Panc1 (cell line): ENCODE measurements at regions not wholly inside any gene's neighbourhood (a gene's known extent, or its start where the extent isn't known, plus 50 kb on each side); places are given as distances from the start of the nearest gene placed in this dataset.

Source experiments
- ATAC-seq: fragments of 200-7000 bp; cut with Tn5 transposase; 2 replicates; pipeline ENCODE4 v1.9.1; 2020; ENCODE audit warnings: mild to moderate bottlenecking, moderate library complexity
- BruUV-seq: library from RNA; stranded (reverse); fragments of 400-500 nt; replicated peaks from 2 replicates; lab custom pipeline; 2021; lab: Mats Ljungman, UMichigan
- CTCF ChIA-PET: fragments of 300-600 bp; sonication (Branson Sonifier 250); formaldehyde crosslinking; loops from one replicate; lab custom pipeline; 2022; ENCODE audit warnings: antibody characterized with exemption; lab: Charles Lee
- POLR2A ChIA-PET: fragments of 300-600 bp; sonication (Branson Sonifier 250); formaldehyde crosslinking; loops from one replicate; lab custom pipeline; 2022; ENCODE audit warnings: antibody characterized with exemption; lab: Charles Lee
- DNase-seq: peaks from one replicate; pipeline ENCODE4 v3.0.0-alpha.2; 2010; ENCODE audit warnings: low read depth, low spot score
- H3K27ac ChIP-seq: 2 replicates; pipeline ENCODE4 v1.5.1; 2011; ENCODE audit warnings: mild to moderate bottlenecking, low read length, inconsistent platforms
- H3K27me3 ChIP-seq: fragments of 200-500 bp; sonication (Bioruptor generic); 2 replicates; pipeline ENCODE4 v1.6.0; 2014; ENCODE audit warnings: low read length, inconsistent platforms; ENCODE audit not compliant: control insufficient read depth, insufficient read depth
- H3K36me3 ChIP-seq: fragments of 200-500 bp; sonication (Bioruptor generic); 2 replicates; pipeline ENCODE4 v1.5.1; 2014; ENCODE audit warnings: inconsistent platforms, mild to moderate bottlenecking, low read length, moderate library complexity; ENCODE audit not compliant: control insufficient read depth, insufficient read depth
- H3K4me1 ChIP-seq: 2 replicates; pipeline ENCODE4 v1.5.1; 2011; ENCODE audit warnings: inconsistent platforms, mild to moderate bottlenecking, low read length, moderate library complexity; ENCODE audit not compliant: control insufficient read depth, insufficient read depth
- H3K4me3 ChIP-seq, 2 experiments: 2 replicates each; pipeline ENCODE4 v1.5.1; 2011 to 2012; ENCODE audit warnings: low read depth in 2 of 2, low read length in 2 of 2, mild to moderate bottlenecking in 2 of 2, inconsistent platforms in 1 of 2, moderate library complexity in 1 of 2
- H3K9me3 ChIP-seq: fragments of 200-500 bp; sonication (Bioruptor generic); 2 replicates; pipeline ENCODE4 v1.5.1; 2014; ENCODE audit warnings: low read depth, mild to moderate bottlenecking, inconsistent platforms, low read length, moderate library complexity; ENCODE audit not compliant: control insufficient read depth, insufficient read depth
- POLR2AphosphoS5 ChIP-seq: IDR thresholded peaks from 2 replicates; pipeline ENCODE4 v1.6.1; 2012; ENCODE audit warnings: mild to moderate bottlenecking, low read depth, low read length, moderate library complexity
- SIN3A ChIP-seq: IDR thresholded peaks from 2 replicates; pipeline ENCODE4 v1.6.1; 2012; ENCODE audit warnings: low read depth, mild to moderate bottlenecking, low read length, moderate library complexity, borderline replicate concordance; ENCODE audit not compliant: insufficient read depth
- TCF7L2 ChIP-seq: IDR thresholded peaks from 2 replicates; pipeline ENCODE4 v1.6.1; 2011; ENCODE audit warnings: mild to moderate bottlenecking, low read depth, low read length, inconsistent platforms
- in situ Hi-C: cut with HindIII; loops from 2 replicates; pipeline ENCODE4 v1.10.0; 2016; ENCODE audit warnings: low sequenced_read_pairs, low pct_unique_long_range_greater_than_20kb
- intact Hi-C: fragments of 100-400 bp; cut with micrococcal nuclease; formaldehyde crosslinking; loops from one replicate; pipeline ENCODE4 v1.10.0; 2022; ENCODE audit not compliant: unreplicated experiment
- TF ChIP-seq, protein P1 (sequence below), 2 experiments: IDR thresholded peaks; 2 replicates each; pipeline ENCODE4 v1.6.1; 2011 to 2012; ENCODE audit warnings: low read depth in 2 of 2, control low read depth in 1 of 2, low read length in 1 of 2, mild to moderate bottlenecking in 1 of 2, moderate library complexity in 1 of 2; ENCODE audit not compliant: insufficient read depth in 1 of 2
- TF ChIP-seq, protein P2 (sequence below): fragments of 450-650 bp; IDR thresholded peaks from 2 replicates; pipeline ENCODE4 v1.5.1; 2017; ENCODE audit warnings: mild to moderate bottlenecking

DNA sequence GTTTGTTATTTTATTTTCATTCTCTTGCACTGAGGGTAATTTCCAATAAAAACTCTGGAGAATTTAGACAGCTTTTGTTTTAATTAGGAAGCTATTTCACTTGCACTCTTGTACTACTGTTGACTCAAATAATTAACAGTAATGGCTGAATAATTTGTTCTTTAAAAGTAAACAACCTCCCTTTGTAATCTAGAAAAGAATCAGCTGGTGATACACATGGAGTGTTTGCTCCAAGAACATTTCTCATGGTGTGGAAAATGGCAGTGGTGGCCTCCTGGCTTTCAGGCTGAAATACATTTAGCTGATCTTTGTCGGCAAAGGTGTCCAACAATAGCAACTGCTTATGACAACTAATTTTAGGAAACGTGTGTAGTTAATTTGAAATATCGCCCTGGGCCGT is 129.4 kb downstream of the C9orf152 start:
- Histone ChIP-seq H3K36me3 (no peaks in the 10 kb centered on the region), H3K27ac (no peak overlapping the region), H3K9me3 (no peaks in the 10 kb centered on the region), H3K4me3 (no peak overlapping the region), H3K27me3 (no peaks in the 10 kb centered on the region), H3K4me1 (no peaks in the 10 kb centered on the region)
- BruUV-seq = no TSS peak
- ChIA-PET POLR2A (no interaction called here), CTCF (no interaction called here)
- no peak for ATAC-seq
- in situ Hi-C loops (no loop called here), intact Hi-C loops (no loop called here)
- TF ChIP-seq, protein P1, sequence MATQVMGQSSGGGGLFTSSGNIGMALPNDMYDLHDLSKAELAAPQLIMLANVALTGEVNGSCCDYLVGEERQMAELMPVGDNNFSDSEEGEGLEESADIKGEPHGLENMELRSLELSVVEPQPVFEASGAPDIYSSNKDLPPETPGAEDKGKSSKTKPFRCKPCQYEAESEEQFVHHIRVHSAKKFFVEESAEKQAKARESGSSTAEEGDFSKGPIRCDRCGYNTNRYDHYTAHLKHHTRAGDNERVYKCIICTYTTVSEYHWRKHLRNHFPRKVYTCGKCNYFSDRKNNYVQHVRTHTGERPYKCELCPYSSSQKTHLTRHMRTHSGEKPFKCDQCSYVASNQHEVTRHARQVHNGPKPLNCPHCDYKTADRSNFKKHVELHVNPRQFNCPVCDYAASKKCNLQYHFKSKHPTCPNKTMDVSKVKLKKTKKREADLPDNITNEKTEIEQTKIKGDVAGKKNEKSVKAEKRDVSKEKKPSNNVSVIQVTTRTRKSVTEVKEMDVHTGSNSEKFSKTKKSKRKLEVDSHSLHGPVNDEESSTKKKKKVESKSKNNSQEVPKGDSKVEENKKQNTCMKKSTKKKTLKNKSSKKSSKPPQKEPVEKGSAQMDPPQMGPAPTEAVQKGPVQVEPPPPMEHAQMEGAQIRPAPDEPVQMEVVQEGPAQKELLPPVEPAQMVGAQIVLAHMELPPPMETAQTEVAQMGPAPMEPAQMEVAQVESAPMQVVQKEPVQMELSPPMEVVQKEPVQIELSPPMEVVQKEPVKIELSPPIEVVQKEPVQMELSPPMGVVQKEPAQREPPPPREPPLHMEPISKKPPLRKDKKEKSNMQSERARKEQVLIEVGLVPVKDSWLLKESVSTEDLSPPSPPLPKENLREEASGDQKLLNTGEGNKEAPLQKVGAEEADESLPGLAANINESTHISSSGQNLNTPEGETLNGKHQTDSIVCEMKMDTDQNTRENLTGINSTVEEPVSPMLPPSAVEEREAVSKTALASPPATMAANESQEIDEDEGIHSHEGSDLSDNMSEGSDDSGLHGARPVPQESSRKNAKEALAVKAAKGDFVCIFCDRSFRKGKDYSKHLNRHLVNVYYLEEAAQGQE (IDR thresholded peaks at IDR 0.05; ENCODE audit: insufficient read depth in 1 of 2, low read depth in 2 of 2, low read length in 1 of 2) = no peak
- TF ChIP-seq TCF7L2 (no peak), SIN3A (no peak), POLR2AphosphoS5 (no peak)
- TF ChIP-seq, protein P2, sequence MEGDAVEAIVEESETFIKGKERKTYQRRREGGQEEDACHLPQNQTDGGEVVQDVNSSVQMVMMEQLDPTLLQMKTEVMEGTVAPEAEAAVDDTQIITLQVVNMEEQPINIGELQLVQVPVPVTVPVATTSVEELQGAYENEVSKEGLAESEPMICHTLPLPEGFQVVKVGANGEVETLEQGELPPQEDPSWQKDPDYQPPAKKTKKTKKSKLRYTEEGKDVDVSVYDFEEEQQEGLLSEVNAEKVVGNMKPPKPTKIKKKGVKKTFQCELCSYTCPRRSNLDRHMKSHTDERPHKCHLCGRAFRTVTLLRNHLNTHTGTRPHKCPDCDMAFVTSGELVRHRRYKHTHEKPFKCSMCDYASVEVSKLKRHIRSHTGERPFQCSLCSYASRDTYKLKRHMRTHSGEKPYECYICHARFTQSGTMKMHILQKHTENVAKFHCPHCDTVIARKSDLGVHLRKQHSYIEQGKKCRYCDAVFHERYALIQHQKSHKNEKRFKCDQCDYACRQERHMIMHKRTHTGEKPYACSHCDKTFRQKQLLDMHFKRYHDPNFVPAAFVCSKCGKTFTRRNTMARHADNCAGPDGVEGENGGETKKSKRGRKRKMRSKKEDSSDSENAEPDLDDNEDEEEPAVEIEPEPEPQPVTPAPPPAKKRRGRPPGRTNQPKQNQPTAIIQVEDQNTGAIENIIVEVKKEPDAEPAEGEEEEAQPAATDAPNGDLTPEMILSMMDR = no peak
- no peak for DNase-seq

DNA sequence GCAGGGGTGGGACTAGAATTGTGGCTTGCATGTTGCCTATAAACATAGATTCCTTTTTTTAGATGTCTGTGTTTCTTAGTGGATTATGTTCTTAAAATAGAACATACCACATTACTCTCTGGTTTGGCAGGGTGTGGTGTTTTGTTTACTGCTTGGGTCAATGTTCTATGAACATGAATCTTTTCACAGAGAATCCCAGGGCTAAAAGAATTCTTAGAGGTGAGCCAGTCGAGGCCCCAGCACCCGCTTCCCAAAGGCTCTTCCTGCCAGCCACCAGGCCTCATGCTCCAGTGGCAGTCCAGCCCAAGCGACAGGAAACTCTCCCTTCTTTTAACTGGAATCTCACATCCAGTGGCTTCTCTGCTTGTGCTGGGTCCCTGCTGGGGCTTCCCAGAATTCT is 126.6 kb downstream of the C9orf152 start:
- Histone ChIP-seq H3K36me3 (no peaks in the 10 kb centered on the region), H3K27me3 (no peaks in the 10 kb centered on the region), H3K9me3 (no peaks in the 10 kb centered on the region), H3K27ac (no peak overlapping the region), H3K4me1 (no peaks in the 10 kb centered on the region), H3K4me3 (no peak overlapping the region)
- intact Hi-C loops = no loop called here
- no peak for DNase-seq
- ATAC-seq = no peak
- TF ChIP-seq, protein P2 = no peak
- TF ChIP-seq POLR2AphosphoS5 (no peak), SIN3A (no peak), TCF7L2 (no peak)
- TF ChIP-seq, protein P1 (IDR thresholded peaks at IDR 0.05; ENCODE audit: insufficient read depth in 1 of 2, low read depth in 2 of 2, low read length in 1 of 2) = no peak
- no TSS peak for BruUV-seq
- CTCF ChIA-PET = no interaction called here
- POLR2A ChIA-PET = no interaction called here
- in situ Hi-C loops = no loop called here
